ENCODE measurements at regions not wholly inside any gene's neighbourhood (a gene's known extent, or its start where the extent isn't known, plus 50 kb on each side); places are given as distances from the start of the nearest gene placed in this dataset.

DNA sequence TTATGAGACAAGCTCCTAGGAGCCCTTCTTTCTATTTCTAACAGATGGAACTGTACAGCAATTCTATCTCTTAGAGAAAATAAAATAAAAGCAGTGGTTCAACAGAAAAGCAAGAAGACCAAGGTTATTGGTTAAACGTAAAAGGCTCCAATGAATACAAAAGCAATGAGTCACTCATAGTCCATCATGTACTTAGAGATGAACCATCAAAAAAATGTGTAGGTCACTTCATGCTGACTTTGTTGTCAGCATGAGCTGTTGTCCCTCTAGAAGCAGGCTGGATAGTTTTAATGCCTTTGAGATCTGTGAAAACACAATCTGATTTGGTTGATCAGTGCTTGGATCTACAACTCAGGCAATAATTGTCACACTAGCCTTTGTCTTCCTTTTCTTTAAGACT, 378.6 kb upstream of the ANXA10 start:
- no peak for DNase-seq

DNA sequence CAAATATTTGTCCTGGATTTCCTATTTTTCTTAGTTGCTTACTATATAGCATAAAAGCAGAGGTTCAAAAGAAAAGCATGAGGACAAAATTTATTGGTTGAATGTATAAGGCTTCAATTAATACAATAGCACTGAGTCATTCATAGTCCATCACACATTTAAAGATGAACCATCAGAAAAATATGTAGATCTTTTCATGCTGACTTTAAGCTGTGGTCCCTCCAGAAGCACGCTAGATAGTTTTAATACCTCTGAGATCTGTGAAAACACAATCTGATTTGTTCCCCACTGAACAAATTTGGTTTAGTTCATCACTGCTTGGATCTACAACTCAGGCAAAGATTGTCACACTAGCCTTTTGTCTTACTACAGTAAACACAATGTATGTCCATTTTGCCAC, 377.2 kb upstream of the ANXA10 start:
- DNase-seq, result no peak

DNA sequence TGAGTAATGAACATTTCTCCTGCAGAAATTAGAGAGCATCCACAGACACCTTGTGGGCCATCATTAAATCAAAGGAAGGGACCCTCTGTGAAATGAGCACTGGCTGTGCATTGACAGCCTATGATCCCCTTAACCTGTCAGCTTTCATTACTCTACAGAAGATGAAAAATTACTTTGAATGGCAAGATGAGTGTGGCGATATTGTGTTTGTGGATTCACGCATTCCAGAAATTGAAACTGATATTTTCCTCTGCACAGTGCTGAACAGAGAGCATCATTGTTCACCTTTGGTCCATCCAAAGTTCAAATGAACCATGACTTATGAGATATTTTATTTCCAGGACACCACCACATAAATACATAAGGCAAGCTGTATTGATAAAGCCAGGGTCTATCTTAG, 374.8 kb upstream of the ANXA10 start:
- DNase-seq, result no peak

- no peak for DNase-seq
Measured at GRCh38 chr4:167721617-167722486, 370.5 kb upstream of the ANXA10 start.

- DNase-seq, result no peak
Measured at GRCh38 chr4:167722487-167722808, 369.9 kb upstream of the ANXA10 start.

- no peak for DNase-seq
Measured at GRCh38 chr4:167724941-167725340, 367.4 kb upstream of the ANXA10 start.

- no peak for DNase-seq
Measured at GRCh38 chr4:167730769-167731168, 361.6 kb upstream of the ANXA10 start.

DNA sequence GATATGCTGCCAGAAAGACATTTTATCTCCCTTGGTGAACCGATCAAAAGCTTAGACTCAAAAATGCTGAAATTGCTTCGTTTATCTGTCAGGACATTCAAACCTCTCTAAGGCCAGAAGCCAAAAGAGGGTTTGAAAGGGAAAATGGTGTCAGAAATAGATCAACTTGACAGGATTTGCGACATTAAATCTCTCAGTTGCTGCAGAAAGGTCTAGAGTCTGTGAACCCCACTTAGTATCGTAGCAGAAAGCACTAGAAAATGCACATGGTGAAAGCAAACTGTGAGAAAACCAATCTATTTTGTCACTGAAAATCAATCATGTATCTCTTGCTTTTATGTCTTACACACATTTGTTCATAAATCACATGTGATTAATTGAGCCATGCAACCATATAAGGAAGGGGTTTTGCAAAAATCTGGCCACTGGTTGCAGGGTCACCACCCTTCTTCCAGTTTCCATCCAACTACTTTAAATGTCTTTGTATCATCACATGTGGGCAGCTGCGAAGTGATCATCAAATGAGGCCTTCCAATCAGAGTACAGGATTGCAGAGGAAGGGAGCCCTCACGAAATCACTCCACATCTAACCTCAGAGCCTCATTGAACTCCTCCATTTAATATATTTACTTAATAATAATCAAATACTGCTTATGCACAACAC, 347.2 kb upstream of the ANXA10 start:
- no peak for DNase-seq

DNA sequence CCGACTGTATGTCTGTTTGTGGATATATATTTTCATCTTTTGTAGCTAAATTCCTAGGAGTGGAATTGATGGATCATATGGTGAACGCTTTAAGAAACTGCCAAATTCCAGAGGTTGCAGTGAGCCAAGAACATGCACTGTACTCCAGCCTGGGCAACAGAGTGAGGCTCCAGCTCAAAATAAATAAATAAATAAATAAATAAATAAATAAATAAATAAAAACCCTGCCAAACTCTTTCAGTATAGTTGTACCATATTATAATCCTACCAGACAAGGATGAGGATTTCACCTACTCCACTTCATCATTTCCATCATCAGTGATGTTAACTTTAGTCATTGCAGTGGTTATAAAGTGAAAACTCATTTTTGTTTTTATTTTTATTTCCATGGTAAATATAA, 325.1 kb upstream of the ANXA10 start:
- no peak for DNase-seq

- no peak for DNase-seq
Measured at GRCh38 chr4:167774646-167775045, 317.7 kb upstream of the ANXA10 start.

DNA sequence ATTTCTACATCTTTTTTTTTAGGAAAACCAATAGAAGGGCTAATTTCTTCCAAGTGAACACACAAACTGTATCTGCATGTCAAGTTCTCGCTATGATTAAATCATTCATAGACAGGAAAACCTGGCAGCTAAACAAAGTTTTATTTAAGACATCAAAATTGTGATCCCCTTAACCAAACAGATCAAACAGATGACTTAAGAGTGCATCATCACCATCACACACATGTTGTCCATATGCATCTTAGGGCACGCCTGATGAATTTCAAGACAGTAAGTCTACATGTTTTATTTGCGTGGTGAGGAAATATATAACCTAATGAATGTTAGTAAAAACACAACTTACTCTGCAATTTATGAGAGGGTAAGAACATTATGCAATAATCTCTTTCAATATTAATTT, 317.0 kb upstream of the ANXA10 start:
- no peak for DNase-seq

DNA sequence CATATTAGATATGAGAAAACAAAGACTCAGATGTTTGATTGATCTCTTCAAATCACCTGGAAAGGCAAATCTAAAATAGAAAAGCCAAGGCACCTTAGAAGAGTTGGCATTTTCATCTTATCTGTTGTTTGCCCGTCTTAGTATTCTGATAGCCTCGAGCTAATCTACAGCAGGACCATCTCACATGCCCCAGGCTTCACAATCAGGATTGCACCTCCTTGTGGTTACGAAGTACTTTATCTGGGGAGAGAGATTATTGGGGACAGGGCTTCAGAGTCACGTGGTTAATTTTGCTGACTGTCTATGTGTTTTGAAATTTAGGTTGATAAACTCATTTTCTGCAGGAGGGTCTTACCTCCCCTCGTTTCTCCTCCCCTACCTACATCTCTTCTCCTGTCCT, 313.1 kb upstream of the ANXA10 start:
- DNase-seq, result no peak

DNA sequence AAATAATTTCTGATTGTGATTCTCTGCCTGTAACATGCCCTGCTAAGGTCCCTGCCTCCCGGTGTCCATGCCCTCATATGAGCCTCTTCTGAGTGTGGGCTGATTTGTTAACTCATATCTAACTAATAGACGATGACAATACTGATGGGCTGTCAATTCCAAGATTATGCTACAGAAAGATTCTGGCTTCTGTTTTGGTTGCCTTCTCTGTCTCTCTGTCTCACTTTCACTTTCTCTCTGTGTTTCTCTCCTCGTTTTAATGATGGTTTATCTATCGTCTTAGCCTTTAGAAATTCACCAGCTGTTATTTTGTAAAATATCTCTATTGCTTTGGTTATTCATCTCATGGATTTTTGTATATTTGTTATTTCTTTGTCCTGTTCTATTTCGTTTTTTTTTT, 312.5 kb upstream of the ANXA10 start:
- DNase-seq, result no peak

GRCh38 chr4:167784826-167785225, 307.5 kb upstream of the ANXA10 start:
- no peak for DNase-seq

GRCh38 chr4:167785523-167785922, 306.8 kb upstream of the ANXA10 start:
- no peak for DNase-seq

GRCh38 chr4:167786504-167786903, 305.8 kb upstream of the ANXA10 start:
- no peak for DNase-seq

- no peak for DNase-seq
Measured at GRCh38 chr4:167787231-167787630, 305.1 kb upstream of the ANXA10 start.

DNA sequence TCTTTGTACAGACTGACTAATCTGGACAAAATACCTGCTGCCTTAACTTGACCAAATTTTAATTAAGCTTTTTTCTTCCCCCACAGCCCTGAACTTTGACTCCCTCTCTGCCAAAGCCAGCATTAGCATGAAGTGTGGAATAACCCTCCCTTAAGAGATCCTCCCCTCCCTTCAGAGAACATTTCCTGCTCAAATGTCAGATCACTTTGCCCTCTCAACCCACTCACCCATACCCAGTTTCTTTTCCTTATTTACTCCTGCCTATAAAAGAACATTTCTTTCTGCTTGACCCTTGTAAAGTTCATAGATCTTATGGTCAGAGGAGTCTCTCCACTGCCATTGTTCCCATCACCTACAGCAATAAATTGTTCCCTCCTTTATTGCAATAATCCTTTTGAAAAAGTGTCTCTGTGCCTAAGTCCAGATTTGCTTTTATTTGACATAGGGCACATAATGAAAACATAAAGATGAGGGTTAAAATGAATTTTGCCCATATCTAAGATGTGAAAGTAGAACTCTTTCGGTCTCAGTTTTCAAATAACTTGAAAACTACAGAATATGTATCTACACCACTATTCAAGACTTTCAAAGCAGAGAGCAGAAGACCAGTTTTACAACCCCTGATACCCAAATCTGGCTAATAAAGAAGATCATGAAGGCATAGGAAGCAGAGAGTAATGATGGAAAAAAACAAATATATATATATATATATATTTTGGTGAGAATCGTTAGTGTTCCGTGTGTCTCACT, 289.7 kb upstream of the ANXA10 start:
- no peak for DNase-seq

DNA sequence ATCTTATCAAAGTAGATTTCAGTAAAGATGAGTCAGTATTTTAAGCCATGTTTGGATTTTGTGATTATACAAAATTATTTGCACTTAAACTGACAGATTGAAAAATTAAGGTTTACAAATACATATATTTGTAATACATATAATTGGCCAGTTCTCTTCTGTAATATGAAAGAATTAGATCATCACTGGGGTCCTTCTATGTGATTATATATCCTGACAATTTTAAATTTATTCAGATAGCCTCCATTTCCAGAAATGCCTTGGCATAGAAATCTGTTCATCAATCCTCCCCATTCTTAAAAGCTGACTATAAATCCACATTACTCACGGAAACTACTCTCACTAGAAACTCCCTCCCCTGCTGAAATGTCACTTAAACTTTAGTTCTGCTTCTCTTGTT, 280.4 kb upstream of the ANXA10 start:
- no peak for DNase-seq

DNA sequence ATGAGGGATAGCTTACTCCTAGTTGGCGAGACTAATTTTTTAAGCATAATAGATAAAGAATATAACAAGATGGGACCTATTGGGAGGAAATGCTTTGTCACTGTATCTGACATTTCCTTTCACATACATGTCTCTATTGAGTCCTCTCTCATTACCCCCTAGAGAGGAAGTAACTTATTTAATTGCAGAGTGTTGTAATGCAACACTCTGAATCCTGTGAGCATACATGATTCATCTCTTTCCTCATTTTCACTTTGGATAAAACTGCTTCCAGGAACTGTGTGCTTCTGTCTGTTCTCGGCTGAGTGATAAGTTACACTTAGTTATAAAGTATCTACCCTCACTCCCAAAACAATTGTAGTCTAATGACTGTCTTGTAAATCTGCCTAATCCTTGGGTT, 266.1 kb upstream of the ANXA10 start:
- no peak for DNase-seq

DNA sequence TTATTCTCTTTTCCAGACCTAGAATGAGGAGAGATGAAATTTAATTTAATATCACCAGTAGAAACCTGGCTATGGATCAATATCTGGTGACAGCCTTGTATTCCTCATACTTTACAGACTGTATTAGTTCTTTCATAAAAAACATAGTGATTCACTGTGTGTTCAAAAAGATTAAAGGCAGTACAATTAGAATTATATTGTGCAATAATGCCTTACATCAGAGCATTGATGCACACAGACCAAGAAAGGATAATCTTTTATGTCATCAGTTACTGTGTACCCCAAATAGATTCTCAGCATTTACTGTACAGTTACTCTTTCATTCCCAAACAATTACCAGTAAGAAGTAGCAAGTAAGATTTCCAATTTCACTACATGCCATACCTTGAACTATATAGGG, 260.5 kb upstream of the ANXA10 start:
- no peak for DNase-seq

DNA sequence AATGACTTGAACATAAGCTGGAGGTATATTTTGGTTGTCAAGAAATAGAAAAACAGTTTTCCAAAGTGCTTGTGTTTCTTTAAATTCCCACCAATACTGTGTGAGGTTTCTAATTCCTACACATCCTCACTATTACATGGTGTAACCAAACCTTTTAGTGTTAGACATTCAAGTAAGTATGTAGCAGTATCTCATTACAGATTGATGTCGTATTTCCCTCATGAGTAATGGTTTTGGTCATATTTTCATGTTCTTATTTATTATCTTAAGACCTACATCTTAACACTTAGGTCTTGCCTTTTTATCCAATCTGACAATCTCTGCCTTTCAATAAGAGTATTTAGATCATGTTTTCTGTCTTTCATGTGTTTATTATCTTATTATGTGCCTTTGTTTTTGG, 253.7 kb upstream of the ANXA10 start:
- no peak for DNase-seq

DNA sequence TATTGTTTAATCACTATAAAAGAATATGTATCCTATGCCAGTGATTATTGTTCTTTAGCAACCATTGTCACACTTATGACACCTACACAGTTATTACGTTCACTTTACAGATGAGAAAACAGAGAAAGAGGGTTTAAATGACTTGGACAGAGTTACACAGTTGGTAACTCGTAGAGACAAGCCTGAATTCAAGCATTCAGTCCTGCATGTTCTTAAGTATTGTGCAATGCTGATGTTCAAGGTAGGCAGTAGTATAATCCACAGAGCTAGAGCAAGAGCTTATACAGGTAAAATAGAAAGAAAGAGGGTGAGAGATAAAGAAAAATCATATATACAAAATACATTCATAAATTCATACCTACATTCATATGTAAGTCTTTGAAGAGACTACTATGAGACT, 249.8 kb upstream of the ANXA10 start:
- DNase-seq, result no peak

- DNase-seq, result no peak
Measured at GRCh38 chr4:167854881-167855280, 237.5 kb upstream of the ANXA10 start.

All from islet precursor cell (in vitro differentiated cells).